ENCODE measurements at regions not wholly inside any gene's neighbourhood (a gene's known extent, or its start where the extent isn't known, plus 50 kb on each side); places are given as distances from the start of the nearest gene placed in this dataset.

GRCh38 chr10:3671386-3671955, 113.5 kb downstream of the KLF6 start:
- DNase-seq: no peak
- WGBS, 2 donors (ENCODE audit: low coverage in 1 of 2): 73 to 79% methylated on average over 4 to 13 of the region's 13 CpGs
- no peaks in the 10 kb centered on the region for H3K9me3 ChIP-seq
- H3K4me3 ChIP-seq: no peak overlapping the region
- in situ Hi-C loops (cut with MboI; ENCODE audit: low pct_ligation_motif_present in 1 of 4, low pct_unique_long_range_greater_than_20kb in 1 of 4, low sequenced_read_pairs in 3 of 4): no loop called here
- intact Hi-C loops (cut with DNase I; ENCODE audit: low total_unique reads): no loop called here
- no peaks in the 10 kb centered on the region for H3K36me3 ChIP-seq
- no peaks in the 10 kb centered on the region for H3K27me3 ChIP-seq
- TF ChIP-seq EP300 (IDR thresholded peaks at IDR 0.05; ENCODE audit: low read depth): no peak
- TF ChIP-seq POLR2AphosphoS5 (IDR thresholded peaks at IDR 0.05): no peak
- no peak for TF ChIP-seq POLR2A (IDR thresholded peaks at IDR 0.05)
- TF ChIP-seq, protein P1, sequence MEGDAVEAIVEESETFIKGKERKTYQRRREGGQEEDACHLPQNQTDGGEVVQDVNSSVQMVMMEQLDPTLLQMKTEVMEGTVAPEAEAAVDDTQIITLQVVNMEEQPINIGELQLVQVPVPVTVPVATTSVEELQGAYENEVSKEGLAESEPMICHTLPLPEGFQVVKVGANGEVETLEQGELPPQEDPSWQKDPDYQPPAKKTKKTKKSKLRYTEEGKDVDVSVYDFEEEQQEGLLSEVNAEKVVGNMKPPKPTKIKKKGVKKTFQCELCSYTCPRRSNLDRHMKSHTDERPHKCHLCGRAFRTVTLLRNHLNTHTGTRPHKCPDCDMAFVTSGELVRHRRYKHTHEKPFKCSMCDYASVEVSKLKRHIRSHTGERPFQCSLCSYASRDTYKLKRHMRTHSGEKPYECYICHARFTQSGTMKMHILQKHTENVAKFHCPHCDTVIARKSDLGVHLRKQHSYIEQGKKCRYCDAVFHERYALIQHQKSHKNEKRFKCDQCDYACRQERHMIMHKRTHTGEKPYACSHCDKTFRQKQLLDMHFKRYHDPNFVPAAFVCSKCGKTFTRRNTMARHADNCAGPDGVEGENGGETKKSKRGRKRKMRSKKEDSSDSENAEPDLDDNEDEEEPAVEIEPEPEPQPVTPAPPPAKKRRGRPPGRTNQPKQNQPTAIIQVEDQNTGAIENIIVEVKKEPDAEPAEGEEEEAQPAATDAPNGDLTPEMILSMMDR (IDR thresholded peaks at IDR 0.05): no peak
- H3K27ac ChIP-seq: no peak overlapping the region
- H3K4me1 ChIP-seq: no peaks in the 10 kb centered on the region

DNA sequence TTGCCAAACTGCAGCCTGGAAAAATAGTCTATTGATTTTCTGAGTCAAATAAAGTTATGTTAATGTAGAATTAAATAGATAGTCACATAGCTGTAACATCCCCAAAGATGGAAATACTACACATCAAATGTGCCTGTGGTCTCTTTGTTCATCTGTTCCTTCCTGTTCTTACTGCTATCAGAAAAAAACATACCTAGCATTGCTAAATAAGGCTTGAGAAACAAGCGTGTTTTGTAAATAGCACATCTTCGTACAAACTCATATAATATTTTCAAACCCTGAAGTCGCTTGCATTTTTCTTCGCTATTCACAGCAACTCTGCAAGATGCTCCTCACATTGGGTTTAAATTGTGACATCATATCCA, 116.1 kb downstream of the KLF6 start:
- Histone ChIP-seq H3K36me3 (no peaks in the 10 kb centered on the region), H3K27ac (no peak overlapping the region), H3K4me1 (no peaks in the 10 kb centered on the region), H3K27me3 (no peaks in the 10 kb centered on the region), H3K4me3 (peak overlapping the region in 1 of 4 donors; percentile 22), H3K9me3 (no peaks in the 10 kb centered on the region)
- intact Hi-C loops (cut with DNase I; ENCODE audit: low total_unique reads): no loop called here
- TF ChIP-seq POLR2AphosphoS5 (IDR thresholded peaks at IDR 0.05): no peak
- TF ChIP-seq, protein P1 (IDR thresholded peaks at IDR 0.05): no peak
- TF ChIP-seq EP300 (IDR thresholded peaks at IDR 0.05; ENCODE audit: low read depth): no peak
- no peak for TF ChIP-seq POLR2A (IDR thresholded peaks at IDR 0.05)
- in situ Hi-C loops (cut with MboI; ENCODE audit: low pct_ligation_motif_present in 1 of 4, low pct_unique_long_range_greater_than_20kb in 1 of 4, low sequenced_read_pairs in 3 of 4): no loop called here
- 78 to 94% methylated on average over 3 to 4 of the region's 4 CpGs for WGBS, 2 donors (ENCODE audit: low coverage in 1 of 2)
- no peak for DNase-seq

- peak overlapping the region in 1 of 4 donors; percentile 43 for H3K27ac ChIP-seq
- intact Hi-C loops (cut with DNase I; ENCODE audit: low total_unique reads): no loop called here
- WGBS, 2 donors (ENCODE audit: low coverage in 1 of 2): 30 to 52% methylated on average over 9 to 21 of the region's 21 CpGs
- H3K9me3 ChIP-seq: no peaks in the 10 kb centered on the region
- peak; percentile 52 for DNase-seq
- H3K27me3 ChIP-seq: no peaks in the 10 kb centered on the region
- in situ Hi-C loops (cut with MboI; ENCODE audit: low pct_ligation_motif_present in 1 of 4, low pct_unique_long_range_greater_than_20kb in 1 of 4, low sequenced_read_pairs in 3 of 4): no loop called here
- H3K36me3 ChIP-seq: no peaks in the 10 kb centered on the region
- no peaks in the 10 kb centered on the region for H3K4me1 ChIP-seq
- peak overlapping the region in 2 of 4 donors; percentile 9 to 22 for H3K4me3 ChIP-seq
- no peak for TF ChIP-seq POLR2AphosphoS5 (IDR thresholded peaks at IDR 0.05)
- TF ChIP-seq POLR2A (IDR thresholded peaks at IDR 0.05): no peak
- TF ChIP-seq, protein P1 (IDR thresholded peaks at IDR 0.05): no peak
These were observed 116.6 kb downstream of the KLF6 start for GRCh38 chr10:3668276-3668965.

DNA sequence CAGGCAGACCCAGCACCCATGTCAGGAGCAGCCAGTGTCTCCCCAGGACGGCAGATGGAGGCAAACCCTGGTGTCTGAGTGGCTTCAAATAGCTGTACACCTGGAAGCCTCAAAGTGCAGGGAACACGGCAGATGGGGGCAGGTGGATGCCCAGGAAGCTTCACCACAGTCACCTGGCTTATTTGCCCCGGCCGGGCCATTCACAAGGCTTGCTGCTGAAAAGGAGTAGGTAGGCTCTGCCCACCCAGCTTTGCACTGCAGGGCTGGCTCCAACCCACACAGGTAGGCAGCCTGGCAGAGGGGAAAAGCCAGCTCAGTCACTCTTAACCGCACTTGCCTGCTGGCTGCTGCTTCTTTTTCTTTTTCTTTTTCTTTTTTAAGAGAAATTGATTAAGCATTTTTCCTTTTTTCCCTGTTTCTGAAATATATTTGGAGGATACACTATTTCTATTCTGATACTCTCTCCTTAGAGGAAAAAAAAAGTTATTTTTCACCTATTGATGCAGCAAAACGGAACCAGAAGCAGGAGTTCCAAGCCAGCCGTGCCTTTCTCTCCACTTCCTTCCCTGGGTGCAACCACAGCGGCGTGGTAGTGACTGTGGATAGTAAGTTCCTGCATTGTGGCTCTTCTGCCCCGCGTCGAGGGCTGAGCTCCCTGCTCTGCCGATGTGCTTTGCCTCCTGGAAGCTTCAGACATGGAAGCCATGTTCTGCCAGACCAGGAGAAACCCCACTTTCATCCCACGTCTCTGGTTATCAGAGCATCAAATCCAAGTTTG, 118.3 kb downstream of the KLF6 start:
- H3K4me1 ChIP-seq: no peaks in the 10 kb centered on the region
- DNase-seq: no peak
- H3K9me3 ChIP-seq: no peaks in the 10 kb centered on the region
- TF ChIP-seq POLR2AphosphoS5 (IDR thresholded peaks at IDR 0.05): no peak
- TF ChIP-seq, protein P1 (IDR thresholded peaks at IDR 0.05): no peak
- TF ChIP-seq POLR2A (IDR thresholded peaks at IDR 0.05): no peak
- no peak for TF ChIP-seq EP300 (IDR thresholded peaks at IDR 0.05; ENCODE audit: low read depth)
- intact Hi-C loops (cut with DNase I; ENCODE audit: low total_unique reads) (no loop called here), in situ Hi-C loops (cut with MboI; ENCODE audit: low pct_ligation_motif_present in 1 of 4, low pct_unique_long_range_greater_than_20kb in 1 of 4, low sequenced_read_pairs in 3 of 4) (no loop called here)
- no peaks in the 10 kb centered on the region for H3K36me3 ChIP-seq
- H3K27ac ChIP-seq: no peak overlapping the region
- 56 to 71% methylated on average over 9 to 14 of the region's 14 CpGs for WGBS, 2 donors (ENCODE audit: low coverage in 1 of 2)
- H3K4me3 ChIP-seq: no peak overlapping the region
- H3K27me3 ChIP-seq: no peaks in the 10 kb centered on the region

Measured in transverse colon (tissue), 4 donors.